Peyer's patch (tissue), 4 donors: ENCODE measurements at regions not wholly inside any gene's neighbourhood (a gene's known extent, or its start where the extent isn't known, plus 50 kb on each side); places are given as distances from the start of the nearest gene placed in this dataset.

Experiments
- DNase-seq, 3 donors: peaks; one replicate each; pipeline ENCODE4 v3.0.0-alpha.2; 2017 to 2019
- H3K27ac ChIP-seq, 4 donors: fragments of 200-600 bp; sonication (generic); one replicate each; pipeline ENCODE4 v1.5.1; 2016 to 2019
- H3K27me3 ChIP-seq, 2 donors: fragments of 200-600 bp; sonication (generic); one replicate each; pipeline ENCODE4 v1.5.1; 2019
- H3K36me3 ChIP-seq, 3 donors: fragments of 200-600 bp; sonication (generic); one replicate each; pipeline ENCODE4 v1.5.1; 2016 to 2019
- H3K4me1 ChIP-seq, 4 donors: fragments of 200-600 bp; sonication (generic); one replicate each; pipeline ENCODE4 v1.5.1; 2016 to 2019
- H3K4me3 ChIP-seq, 4 donors: fragments of 200-600 bp; sonication (generic); 1 replicate in 3 of 4; 2 replicates in 1 of 4; pipeline ENCODE4 v1.5.1; 2016 to 2019; ENCODE audit warnings: mild to moderate bottlenecking in 1 of 4
- H3K9me3 ChIP-seq, 4 donors: fragments of 200-600 bp; sonication (generic); one replicate each; pipeline ENCODE4 v1.5.1; 2016 to 2019; ENCODE audit warnings: mild to moderate bottlenecking in 1 of 4
- POLR2A ChIP-seq, 2 donors: fragments of 450-650 bp; IDR thresholded peaks; one replicate each; pipeline ENCODE4 v1.5.1; 2017; ENCODE audit warnings: antibody characterized with exemption in 2 of 2, mild to moderate bottlenecking in 2 of 2, moderate library complexity in 2 of 2
- TF ChIP-seq, protein P1 (sequence below), 6 experiments: fragments of 450-650 bp in 4 of 6; fragments of 200-600 bp in 2 of 6; sonication (generic) in 1 of 6; IDR thresholded peaks; one replicate each; pipeline ENCODE4 v1.5.1; 2017 to 2019; ENCODE audit warnings: antibody characterized with exemption in 6 of 6, mild to moderate bottlenecking in 3 of 6, moderate library complexity in 1 of 6

DNA sequence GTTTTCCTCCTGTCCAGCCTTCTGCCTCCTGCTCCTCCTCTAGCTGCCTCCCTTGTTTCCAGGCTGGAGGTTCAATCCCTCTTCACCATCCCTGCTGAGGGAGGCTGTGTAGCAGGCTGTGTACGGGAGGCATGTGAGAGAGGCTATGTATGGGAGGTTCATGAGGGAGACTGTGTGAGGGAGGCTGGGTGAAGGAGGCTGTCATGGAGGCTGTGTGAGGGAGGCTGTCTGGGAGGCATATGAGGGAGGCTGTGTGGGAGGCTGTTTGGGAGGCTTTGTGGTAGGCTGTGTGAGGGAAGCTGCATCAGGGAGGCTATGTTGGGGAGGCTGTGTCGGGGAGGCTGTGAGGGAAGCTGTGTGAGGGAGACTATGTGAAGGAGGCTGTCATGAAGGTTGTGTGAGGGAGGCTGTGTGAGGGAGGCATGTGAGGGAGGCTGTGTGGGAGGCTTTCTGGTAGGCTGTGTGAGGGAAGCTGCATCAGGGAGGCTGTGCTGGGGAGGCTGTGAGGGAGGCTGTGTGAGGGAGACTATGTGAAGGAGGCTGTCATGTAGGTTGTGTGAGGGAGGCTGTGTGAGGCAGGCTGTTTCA lies 123.7 kb upstream of the RNF32 start:
- Histone ChIP-seq H3K36me3 (no peaks in the 10 kb centered on the region), H3K4me3 (peak overlapping the region in 2 of 4 donors; percentile 32 to 36), H3K9me3 (no peaks in the 10 kb centered on the region), H3K27me3 (no peaks in the 10 kb centered on the region), H3K27ac (peak overlapping the region in 3 of 4 donors; percentile 40 to 86 (median 81)), H3K4me1 (no peaks in the 10 kb centered on the region)
- TF ChIP-seq, protein P1, sequence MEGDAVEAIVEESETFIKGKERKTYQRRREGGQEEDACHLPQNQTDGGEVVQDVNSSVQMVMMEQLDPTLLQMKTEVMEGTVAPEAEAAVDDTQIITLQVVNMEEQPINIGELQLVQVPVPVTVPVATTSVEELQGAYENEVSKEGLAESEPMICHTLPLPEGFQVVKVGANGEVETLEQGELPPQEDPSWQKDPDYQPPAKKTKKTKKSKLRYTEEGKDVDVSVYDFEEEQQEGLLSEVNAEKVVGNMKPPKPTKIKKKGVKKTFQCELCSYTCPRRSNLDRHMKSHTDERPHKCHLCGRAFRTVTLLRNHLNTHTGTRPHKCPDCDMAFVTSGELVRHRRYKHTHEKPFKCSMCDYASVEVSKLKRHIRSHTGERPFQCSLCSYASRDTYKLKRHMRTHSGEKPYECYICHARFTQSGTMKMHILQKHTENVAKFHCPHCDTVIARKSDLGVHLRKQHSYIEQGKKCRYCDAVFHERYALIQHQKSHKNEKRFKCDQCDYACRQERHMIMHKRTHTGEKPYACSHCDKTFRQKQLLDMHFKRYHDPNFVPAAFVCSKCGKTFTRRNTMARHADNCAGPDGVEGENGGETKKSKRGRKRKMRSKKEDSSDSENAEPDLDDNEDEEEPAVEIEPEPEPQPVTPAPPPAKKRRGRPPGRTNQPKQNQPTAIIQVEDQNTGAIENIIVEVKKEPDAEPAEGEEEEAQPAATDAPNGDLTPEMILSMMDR (IDR thresholded peaks at IDR 0.05) = no peak
- TF ChIP-seq POLR2A (IDR thresholded peaks at IDR 0.05) = no peak
- DNase-seq = no peak

DNA sequence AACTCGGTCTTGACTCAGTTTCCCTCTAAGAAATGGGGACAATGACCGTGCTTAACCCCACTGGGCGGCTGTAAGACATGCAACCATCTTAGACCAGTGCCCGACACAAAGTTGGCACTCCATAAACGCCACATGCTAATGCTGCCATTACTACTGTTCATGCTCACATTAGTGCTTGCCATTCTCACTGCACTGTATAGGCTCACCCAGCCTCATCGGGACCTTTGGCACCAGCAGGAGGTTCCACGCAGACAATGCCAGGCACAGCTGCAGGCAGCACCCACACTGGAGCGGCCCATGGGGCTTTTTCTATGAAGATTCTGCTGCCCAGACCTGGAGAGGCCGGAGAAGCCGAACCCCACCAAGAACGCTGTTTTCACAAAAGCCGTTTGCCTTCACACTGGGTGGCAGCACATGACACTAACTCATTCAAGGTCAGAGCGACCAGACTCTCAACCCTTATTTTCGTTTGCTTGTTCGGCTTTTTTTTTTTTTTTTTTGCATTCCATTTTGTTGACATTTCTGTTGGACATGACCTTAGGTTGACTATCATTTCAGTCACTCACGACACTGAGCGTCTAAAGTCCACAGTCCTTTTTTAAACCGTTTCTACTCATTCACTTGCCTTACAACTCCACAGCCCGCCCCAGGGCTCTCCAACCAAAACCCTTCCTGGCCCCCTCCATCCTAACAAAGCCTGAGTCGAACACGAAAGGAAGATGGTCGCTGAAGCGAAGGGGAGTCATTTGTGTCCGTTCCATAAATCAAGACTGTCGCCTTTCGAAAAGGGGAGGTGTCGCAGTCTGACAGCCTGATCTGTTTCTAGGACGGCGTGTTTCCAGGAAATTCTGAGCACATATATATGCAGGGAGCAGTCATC lies 124.4 kb upstream of the RNF32 start:
- peak overlapping the region in 2 of 4 donors; percentile 32 to 36 for H3K4me3 ChIP-seq
- peak overlapping the region in 3 of 4 donors; percentile 40 to 86 (median 81) for H3K27ac ChIP-seq
- peak in 2 of 3 donors; percentile 59 to 73 for DNase-seq
- H3K27me3 ChIP-seq = no peaks in the 10 kb centered on the region
- peaks cover 0 to 6% (median 0%) of the 10 kb centered on the region in 4 donors for H3K9me3 ChIP-seq
- TF ChIP-seq, protein P1 (IDR thresholded peaks at IDR 0.05) = peak in 1 of 6 experiments; percentile 26
- peak; percentile 19 to 41 for TF ChIP-seq POLR2A (IDR thresholded peaks at IDR 0.05)
- no peaks in the 10 kb centered on the region for H3K4me1 ChIP-seq
- H3K36me3 ChIP-seq = no peaks in the 10 kb centered on the region

DNA sequence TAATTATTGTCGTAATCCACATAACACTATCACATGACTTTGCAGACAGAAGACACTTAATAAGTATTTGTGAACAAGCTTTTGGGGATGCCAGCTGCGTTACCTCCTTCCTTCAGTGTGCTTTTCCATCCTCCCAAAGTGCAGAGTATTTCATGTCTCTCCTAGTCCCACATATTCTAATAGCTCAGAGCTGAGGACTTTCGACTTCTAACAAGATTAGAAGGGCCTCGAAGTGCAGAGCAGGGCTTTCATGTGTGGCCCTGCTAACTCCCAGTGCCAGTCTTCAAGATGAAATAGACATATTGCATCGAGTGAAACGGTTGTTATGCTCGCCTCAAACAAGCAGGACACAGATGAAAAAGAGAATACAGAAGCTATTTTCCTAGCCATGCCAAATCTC lies 125.7 kb upstream of the RNF32 start:
- DNase-seq = no peak
- H3K4me1 ChIP-seq = no peaks in the 10 kb centered on the region

DNA sequence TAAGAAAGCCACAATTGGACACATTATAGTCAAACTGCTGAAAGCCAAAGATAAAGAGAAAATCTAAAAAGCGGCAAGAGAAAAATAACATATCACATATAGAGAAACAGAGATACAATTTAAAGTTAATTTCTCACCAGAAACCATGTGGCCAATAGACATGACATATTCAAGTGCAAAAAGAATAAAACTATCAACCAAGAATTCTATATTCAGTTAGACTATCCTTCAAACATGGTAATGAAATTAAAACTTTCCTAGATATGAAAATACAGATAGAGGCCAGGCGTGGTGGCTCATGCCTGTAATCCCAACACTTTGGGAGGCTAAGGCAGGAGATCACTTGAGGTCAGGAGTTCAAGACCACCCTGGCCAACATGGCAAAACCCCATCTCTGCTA lies 129.1 kb upstream of the RNF32 start:
- Histone ChIP-seq H3K27me3 (no peaks in the 10 kb centered on the region), H3K4me3 (no peak overlapping the region), H3K9me3 (peaks cover 0 to 7% (median 0%) of the 10 kb centered on the region in 4 donors), H3K27ac (no peak overlapping the region), H3K4me1 (no peaks in the 10 kb centered on the region), H3K36me3 (no peaks in the 10 kb centered on the region)
- no peak for DNase-seq
- TF ChIP-seq POLR2A (IDR thresholded peaks at IDR 0.05) = no peak
- TF ChIP-seq, protein P1 (IDR thresholded peaks at IDR 0.05) = no peak

More for the DNA sequence above, 125.7 kb upstream of the RNF32 start:
- TF ChIP-seq, protein P1 (IDR thresholded peaks at IDR 0.05) = no peak
- TF ChIP-seq POLR2A (IDR thresholded peaks at IDR 0.05) = no peak
- Histone ChIP-seq H3K27me3 (no peaks in the 10 kb centered on the region), H3K9me3 (peaks cover 0 to 7% (median 0%) of the 10 kb centered on the region in 4 donors), H3K4me3 (no peak overlapping the region), H3K36me3 (no peaks in the 10 kb centered on the region), H3K27ac (no peak overlapping the region)

DNA sequence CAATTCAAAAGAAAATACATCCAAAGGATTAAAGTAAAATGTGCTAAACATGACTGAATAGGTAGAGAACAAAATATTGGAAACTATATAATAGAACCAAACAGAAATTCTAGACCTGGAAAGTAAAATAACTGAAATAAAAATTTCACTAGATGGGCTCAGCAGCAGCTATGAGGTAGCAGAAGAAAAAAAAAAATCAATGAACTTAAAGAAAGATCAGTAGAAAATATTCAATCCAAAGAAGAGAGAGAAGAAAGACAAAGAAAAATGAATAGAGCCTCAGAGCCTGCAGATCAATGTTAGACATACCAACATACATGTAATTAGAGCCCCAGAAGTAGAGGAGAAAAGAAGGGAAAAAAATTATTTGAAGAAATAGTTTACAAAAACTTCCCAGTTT lies 129.6 kb upstream of the RNF32 start:
- Histone ChIP-seq H3K27ac (no peak overlapping the region), H3K36me3 (no peaks in the 10 kb centered on the region), H3K27me3 (no peaks in the 10 kb centered on the region), H3K9me3 (peaks cover 0 to 7% (median 0%) of the 10 kb centered on the region in 4 donors), H3K4me3 (no peak overlapping the region), H3K4me1 (no peaks in the 10 kb centered on the region)
- TF ChIP-seq, protein P1 (IDR thresholded peaks at IDR 0.05) = no peak
- TF ChIP-seq POLR2A (IDR thresholded peaks at IDR 0.05) = no peak
- no peak for DNase-seq
